Vagina (tissue), 2 donors: ENCODE measurements at regions not wholly inside any gene's neighbourhood (a gene's known extent, or its start where the extent isn't known, plus 50 kb on each side); places are given as distances from the start of the nearest gene placed in this dataset.

Experiments used
- POLR2A ChIP-seq, 2 donors: fragments of 450-650 bp; IDR thresholded peaks; one replicate each; pipeline ENCODE4 v1.6.1; 2017; ENCODE audit warnings: antibody characterized with exemption in 2 of 2, mild to moderate bottlenecking in 2 of 2, moderate library complexity in 2 of 2
- POLR2AphosphoS5 ChIP-seq, 2 donors: sonication (generic); formaldehyde crosslinking; IDR thresholded peaks; one replicate each; pipeline ENCODE4 v1.9.0; 2017; ENCODE audit warnings: antibody characterized with exemption in 2 of 2, mild to moderate bottlenecking in 2 of 2, low read depth in 1 of 2; ENCODE audit not compliant: insufficient read depth in 1 of 2
- TF ChIP-seq, protein P1 (sequence below), 3 experiments: fragments of 450-650 bp in 2 of 3; fragments of 200-600 bp in 1 of 3; sonication (generic) in 1 of 3; IDR thresholded peaks; one replicate each; pipeline ENCODE4 v1.5.1; 2017 to 2019; ENCODE audit warnings: antibody characterized with exemption in 3 of 3, mild to moderate bottlenecking in 2 of 3, moderate library complexity in 2 of 3

DNA sequence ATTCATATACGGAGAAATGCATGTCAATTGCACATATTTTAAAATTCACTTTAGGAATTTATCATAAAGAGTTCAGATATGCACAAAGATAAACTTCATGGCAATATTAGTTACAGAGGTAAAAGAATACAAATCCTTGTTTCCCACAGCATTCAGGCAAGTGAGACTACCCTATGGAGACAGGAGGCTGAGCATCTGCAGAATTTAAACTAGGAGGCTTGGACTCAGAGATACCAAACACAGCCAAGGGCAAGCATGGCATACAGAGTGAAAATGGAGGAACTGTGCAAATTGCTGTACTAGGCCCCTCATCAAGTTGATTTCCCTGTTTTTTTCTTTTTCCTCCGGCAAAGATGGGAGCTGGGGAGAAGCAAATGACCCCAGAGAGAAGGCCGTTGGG is 94.2 kb downstream of the SLC24A2 start:
- no peak for TF ChIP-seq POLR2A (IDR thresholded peaks at IDR 0.05)
- TF ChIP-seq POLR2AphosphoS5 (IDR thresholded peaks at IDR 0.05; ENCODE audit: insufficient read depth in 1 of 2, low read depth in 1 of 2), result no peak
- TF ChIP-seq, protein P1, sequence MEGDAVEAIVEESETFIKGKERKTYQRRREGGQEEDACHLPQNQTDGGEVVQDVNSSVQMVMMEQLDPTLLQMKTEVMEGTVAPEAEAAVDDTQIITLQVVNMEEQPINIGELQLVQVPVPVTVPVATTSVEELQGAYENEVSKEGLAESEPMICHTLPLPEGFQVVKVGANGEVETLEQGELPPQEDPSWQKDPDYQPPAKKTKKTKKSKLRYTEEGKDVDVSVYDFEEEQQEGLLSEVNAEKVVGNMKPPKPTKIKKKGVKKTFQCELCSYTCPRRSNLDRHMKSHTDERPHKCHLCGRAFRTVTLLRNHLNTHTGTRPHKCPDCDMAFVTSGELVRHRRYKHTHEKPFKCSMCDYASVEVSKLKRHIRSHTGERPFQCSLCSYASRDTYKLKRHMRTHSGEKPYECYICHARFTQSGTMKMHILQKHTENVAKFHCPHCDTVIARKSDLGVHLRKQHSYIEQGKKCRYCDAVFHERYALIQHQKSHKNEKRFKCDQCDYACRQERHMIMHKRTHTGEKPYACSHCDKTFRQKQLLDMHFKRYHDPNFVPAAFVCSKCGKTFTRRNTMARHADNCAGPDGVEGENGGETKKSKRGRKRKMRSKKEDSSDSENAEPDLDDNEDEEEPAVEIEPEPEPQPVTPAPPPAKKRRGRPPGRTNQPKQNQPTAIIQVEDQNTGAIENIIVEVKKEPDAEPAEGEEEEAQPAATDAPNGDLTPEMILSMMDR (IDR thresholded peaks at IDR 0.05), result no peak
